Peyer's patch (tissue), 4 donors: ENCODE measurements at regions not wholly inside any gene's neighbourhood (a gene's known extent, or its start where the extent isn't known, plus 50 kb on each side); places are given as distances from the start of the nearest gene placed in this dataset.

Source experiments
- DNase-seq, 3 donors: peaks; one replicate each; pipeline ENCODE4 v3.0.0-alpha.2; 2017 to 2019
- H3K27ac ChIP-seq, 4 donors: fragments of 200-600 bp; sonication (generic); one replicate each; pipeline ENCODE4 v1.5.1; 2016 to 2019
- H3K27me3 ChIP-seq, 2 donors: fragments of 200-600 bp; sonication (generic); one replicate each; pipeline ENCODE4 v1.5.1; 2019
- H3K36me3 ChIP-seq, 3 donors: fragments of 200-600 bp; sonication (generic); one replicate each; pipeline ENCODE4 v1.5.1; 2016 to 2019
- H3K4me1 ChIP-seq, 4 donors: fragments of 200-600 bp; sonication (generic); one replicate each; pipeline ENCODE4 v1.5.1; 2016 to 2019
- H3K4me3 ChIP-seq, 4 donors: fragments of 200-600 bp; sonication (generic); 1 replicate in 3 of 4; 2 replicates in 1 of 4; pipeline ENCODE4 v1.5.1; 2016 to 2019; ENCODE audit warnings: mild to moderate bottlenecking in 1 of 4
- H3K9me3 ChIP-seq, 4 donors: fragments of 200-600 bp; sonication (generic); one replicate each; pipeline ENCODE4 v1.5.1; 2016 to 2019; ENCODE audit warnings: mild to moderate bottlenecking in 1 of 4
- CTCF ChIP-seq, 6 experiments: fragments of 450-650 bp in 4 of 6; fragments of 200-600 bp in 2 of 6; sonication (generic) in 1 of 6; IDR thresholded peaks; one replicate each; pipeline ENCODE4 v1.5.1; 2017 to 2019; ENCODE audit warnings: antibody characterized with exemption in 6 of 6, mild to moderate bottlenecking in 3 of 6, moderate library complexity in 1 of 6
- POLR2A ChIP-seq, 2 donors: fragments of 450-650 bp; IDR thresholded peaks; one replicate each; pipeline ENCODE4 v1.5.1; 2017; ENCODE audit warnings: antibody characterized with exemption in 2 of 2, mild to moderate bottlenecking in 2 of 2, moderate library complexity in 2 of 2

GRCh38 chr6:164104432-164104831 lies 689.9 kb downstream of the QKI start:
- H3K9me3 ChIP-seq = no peaks in the 10 kb centered on the region
- H3K27ac ChIP-seq = no peak overlapping the region
- no peak for DNase-seq
- no peaks in the 10 kb centered on the region for H3K4me1 ChIP-seq
- H3K4me3 ChIP-seq = no peak overlapping the region
- H3K27me3 ChIP-seq = no peaks in the 10 kb centered on the region
- H3K36me3 ChIP-seq = no peaks in the 10 kb centered on the region
- no peak for TF ChIP-seq POLR2A (IDR thresholded peaks at IDR 0.05)
- TF ChIP-seq CTCF (IDR thresholded peaks at IDR 0.05) = no peak

GRCh38 chr6:164102693-164103092 lies 688.2 kb downstream of the QKI start:
- TF ChIP-seq POLR2A (IDR thresholded peaks at IDR 0.05) (no peak), CTCF (IDR thresholded peaks at IDR 0.05) (no peak)
- no peaks in the 10 kb centered on the region for H3K36me3 ChIP-seq
- H3K4me3 ChIP-seq = no peak overlapping the region
- no peaks in the 10 kb centered on the region for H3K4me1 ChIP-seq
- DNase-seq = no peak
- no peak overlapping the region for H3K27ac ChIP-seq
- H3K27me3 ChIP-seq = no peaks in the 10 kb centered on the region
- no peaks in the 10 kb centered on the region for H3K9me3 ChIP-seq

- H3K36me3 ChIP-seq = no peaks in the 10 kb centered on the region
- H3K4me3 ChIP-seq = no peak overlapping the region
- no peak overlapping the region for H3K27ac ChIP-seq
- DNase-seq = no peak
- no peaks in the 10 kb centered on the region for H3K9me3 ChIP-seq
- TF ChIP-seq CTCF (IDR thresholded peaks at IDR 0.05) (no peak), POLR2A (IDR thresholded peaks at IDR 0.05) (no peak)
- H3K4me1 ChIP-seq = no peaks in the 10 kb centered on the region
- no peaks in the 10 kb centered on the region for H3K27me3 ChIP-seq
These were observed 687.3 kb downstream of the QKI start for GRCh38 chr6:164101859-164102258.

GRCh38 chr6:164099269-164099865 lies 684.8 kb downstream of the QKI start:
- Histone ChIP-seq H3K27me3 (no peaks in the 10 kb centered on the region), H3K4me3 (no peak overlapping the region), H3K36me3 (no peaks in the 10 kb centered on the region), H3K4me1 (no peaks in the 10 kb centered on the region), H3K9me3 (no peaks in the 10 kb centered on the region), H3K27ac (no peak overlapping the region)
- DNase-seq = no peak
- TF ChIP-seq CTCF (IDR thresholded peaks at IDR 0.05) (no peak), POLR2A (IDR thresholded peaks at IDR 0.05) (no peak)

GRCh38 chr6:164098857-164099267 lies 684.3 kb downstream of the QKI start:
- H3K9me3 ChIP-seq = no peaks in the 10 kb centered on the region
- DNase-seq = no peak
- H3K27ac ChIP-seq = no peak overlapping the region
- no peaks in the 10 kb centered on the region for H3K27me3 ChIP-seq
- TF ChIP-seq POLR2A (IDR thresholded peaks at IDR 0.05) = no peak
- TF ChIP-seq CTCF (IDR thresholded peaks at IDR 0.05) = no peak
- no peaks in the 10 kb centered on the region for H3K4me1 ChIP-seq
- H3K4me3 ChIP-seq = no peak overlapping the region
- no peaks in the 10 kb centered on the region for H3K36me3 ChIP-seq
